Stimulated activated CD4-positive, alpha-beta T cell treated with anti-CD3 and anti-CD28 coated beads, TNF-alpha, amount 100 ng/mL, for 48 hours (primary cell): ENCODE measurements at regions not wholly inside any gene's neighbourhood (a gene's known extent, or its start where the extent isn't known, plus 50 kb on each side); places are given as distances from the start of the nearest gene placed in this dataset.

Experiments
- DNase-seq, 3 donors: peaks; one replicate each; pipeline ENCODE4 v3.0.0-alpha.2; 2020; ENCODE audit warnings: low read depth in 3 of 3

DNA sequence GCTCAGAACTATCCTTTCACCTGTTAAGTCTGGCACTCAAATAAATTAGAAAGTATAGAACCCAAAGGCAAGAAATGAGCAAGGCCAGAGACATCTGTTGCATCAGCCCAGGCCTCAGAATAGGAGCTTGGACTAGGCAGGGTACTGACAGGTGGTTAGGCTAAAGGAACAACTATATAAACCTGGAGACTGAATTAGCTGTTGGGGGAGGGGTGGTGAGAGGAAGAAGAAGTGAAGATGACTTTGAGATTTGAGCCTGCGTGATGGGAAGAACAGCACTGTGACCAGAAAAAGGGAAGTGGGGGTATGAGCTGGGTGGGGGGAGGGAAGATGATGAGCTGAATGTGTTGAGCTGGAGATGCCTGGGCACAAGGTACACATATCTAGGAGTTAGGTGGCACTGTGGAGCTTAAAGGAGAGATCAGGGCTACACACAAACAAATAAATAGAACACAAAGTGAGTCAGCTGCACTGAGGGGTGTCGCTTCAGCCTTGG, 244.7 kb downstream of the PTEN start:
- no peak for DNase-seq

DNA sequence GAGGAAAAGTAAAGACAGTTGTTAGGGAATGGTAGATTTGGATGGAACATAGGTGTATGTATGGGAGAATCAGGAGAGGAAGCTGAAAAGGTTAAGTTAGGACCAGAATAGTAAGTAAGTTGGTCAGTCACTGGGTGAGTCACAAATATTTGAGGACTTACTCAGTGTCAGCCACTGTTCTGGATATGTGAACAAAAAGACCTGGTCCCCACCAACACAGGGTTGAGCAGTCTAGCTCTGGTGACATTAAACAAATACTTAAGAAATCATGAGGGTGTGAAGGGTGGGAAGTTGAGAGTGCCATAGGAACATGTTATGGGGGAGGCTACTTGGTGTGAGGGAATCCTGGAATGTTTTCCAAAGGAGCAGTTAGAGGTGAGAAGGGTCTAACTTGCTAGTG, 246.9 kb downstream of the PTEN start:
- no peak for DNase-seq

- DNase-seq = no peak
These were observed 247.4 kb downstream of the PTEN start for GRCh38 chr10:88110822-88111221.

GRCh38 chr10:88111294-88111693, 247.9 kb downstream of the PTEN start:
- DNase-seq = no peak

- no peak for DNase-seq
These were observed 249.8 kb downstream of the PTEN start for GRCh38 chr10:88113232-88113631.

- DNase-seq = no peak
These were observed 250.3 kb downstream of the PTEN start for GRCh38 chr10:88113657-88114272.

DNA sequence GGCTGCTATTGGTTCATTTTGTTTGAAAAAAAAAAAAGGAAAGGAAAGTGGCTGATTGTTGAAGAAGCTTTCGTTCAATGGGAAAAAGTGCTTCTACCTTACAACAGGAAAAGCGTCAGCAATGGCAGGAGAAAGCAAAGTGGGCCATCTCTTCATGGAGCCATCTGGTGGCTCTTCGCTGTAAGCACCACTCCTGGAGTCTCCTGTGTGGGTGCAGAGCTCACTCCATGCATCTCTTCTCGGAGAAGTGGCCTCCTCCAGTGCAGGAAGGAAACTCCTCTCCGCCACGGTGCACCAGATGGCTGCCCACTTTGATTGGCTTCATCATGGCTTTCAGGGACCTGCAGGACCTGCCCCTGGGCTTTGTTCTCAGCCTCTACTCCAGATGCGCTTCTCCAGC, 250.9 kb downstream of the PTEN start:
- no peak for DNase-seq

GRCh38 chr10:88115407-88115806, 252.0 kb downstream of the PTEN start:
- DNase-seq = no peak

DNA sequence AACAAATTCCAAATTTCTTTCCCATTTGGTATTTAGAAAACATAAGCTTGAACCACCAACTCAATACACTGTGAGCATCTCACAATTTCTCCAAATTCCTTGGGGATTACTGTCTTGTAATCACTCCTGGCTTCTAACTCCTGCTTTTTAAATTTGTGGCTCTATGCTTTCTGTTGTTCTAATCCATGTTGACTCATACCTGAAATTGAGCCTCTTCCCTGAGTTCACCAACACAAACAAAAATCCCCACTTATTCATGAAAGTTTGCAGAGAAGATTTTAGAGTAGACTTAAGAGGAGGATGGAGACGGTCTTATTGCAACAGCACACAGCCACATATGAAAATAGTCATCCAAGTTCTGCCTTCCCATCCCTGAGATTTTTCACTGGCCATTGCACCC, 252.5 kb downstream of the PTEN start:
- no peak for DNase-seq

DNA sequence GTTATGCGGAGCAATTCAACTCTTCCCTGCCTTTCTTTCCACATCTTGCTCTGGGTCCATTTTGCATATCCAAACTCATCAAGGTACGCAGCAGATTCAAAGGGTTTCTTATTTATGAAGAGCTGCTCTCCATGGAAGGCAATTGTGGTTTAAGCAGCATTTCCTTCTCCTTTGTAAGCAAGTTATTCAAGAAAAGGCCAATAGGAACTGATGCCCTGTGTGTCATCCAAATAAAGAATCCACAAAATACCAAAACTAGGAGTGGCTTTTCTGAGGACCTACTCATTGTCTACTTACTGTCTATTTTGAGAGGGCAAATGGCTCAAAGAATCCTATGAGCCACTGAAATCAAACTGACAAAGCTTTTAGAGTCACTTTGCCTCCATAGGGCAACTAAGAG, 253.1 kb downstream of the PTEN start:
- no peak for DNase-seq

- peak; percentile 26 to 54 (median 53) for DNase-seq
These were observed 253.7 kb downstream of the PTEN start for GRCh38 chr10:88116971-88117626.

- no peak for DNase-seq
These were observed 254.6 kb downstream of the PTEN start for GRCh38 chr10:88117869-88118632.

- no peak for DNase-seq
These were observed 255.3 kb downstream of the PTEN start for GRCh38 chr10:88118729-88119128.

GRCh38 chr10:88119160-88119559, 255.7 kb downstream of the PTEN start:
- no peak for DNase-seq

GRCh38 chr10:88120075-88120474, 256.6 kb downstream of the PTEN start:
- no peak for DNase-seq

DNA sequence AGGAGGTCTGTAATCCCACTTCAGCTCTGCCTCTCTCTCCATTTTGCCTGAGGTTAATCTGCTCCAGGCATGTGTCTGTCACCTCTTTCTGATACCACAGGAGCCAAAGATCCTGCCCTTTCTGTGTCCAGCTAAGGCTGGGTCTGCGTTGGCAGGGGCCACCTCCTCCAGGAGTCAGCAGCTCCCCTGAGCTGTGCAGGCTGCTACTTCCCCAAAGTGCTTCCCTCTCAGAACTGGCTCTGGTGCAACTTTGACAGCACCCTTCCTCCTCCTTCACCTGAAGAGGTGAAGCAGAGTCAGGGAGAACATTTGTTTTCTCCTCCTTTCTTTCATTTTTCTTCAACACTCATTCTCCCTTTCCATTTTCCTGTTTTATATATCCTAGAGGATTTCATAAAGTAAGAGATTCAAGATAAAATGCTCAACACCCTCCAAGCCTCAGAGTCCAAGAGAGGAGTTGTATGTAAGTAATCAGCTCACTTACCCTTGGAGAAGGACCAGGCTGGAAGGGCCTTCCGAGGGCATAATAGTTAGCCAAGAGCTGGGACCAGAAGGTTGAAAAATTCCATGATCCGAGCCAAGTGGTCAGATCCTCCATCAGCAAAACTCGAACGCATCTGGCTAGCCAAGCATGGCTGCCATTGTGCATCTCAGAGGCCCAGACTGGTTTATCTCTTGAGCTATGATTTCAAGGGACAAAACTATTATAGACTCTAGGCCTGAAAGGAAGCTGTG, 257.3 kb downstream of the PTEN start:
- no peak for DNase-seq

GRCh38 chr10:88121361-88121760, 257.9 kb downstream of the PTEN start:
- DNase-seq = no peak

DNA sequence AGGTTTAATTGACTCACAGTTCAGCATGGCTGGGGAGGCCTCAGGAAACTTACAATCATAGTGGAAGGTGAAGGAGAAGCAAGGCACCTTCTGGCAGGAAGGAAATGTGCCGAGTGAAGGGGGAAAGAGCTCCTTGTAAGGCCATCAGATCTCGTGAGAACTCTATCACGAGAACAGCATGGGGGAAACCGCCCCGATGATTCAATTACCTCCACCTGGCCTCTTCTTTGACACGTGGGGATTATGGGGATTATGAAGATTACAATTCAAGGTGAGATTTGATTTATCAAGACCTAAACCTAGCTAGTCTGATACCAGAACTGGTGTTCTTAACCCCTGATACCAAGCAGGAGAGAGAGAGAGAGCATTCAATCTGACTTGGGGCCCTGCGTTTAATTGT, 258.7 kb downstream of the PTEN start:
- DNase-seq = no peak

GRCh38 chr10:88122576-88122975, 259.2 kb downstream of the PTEN start:
- no peak for DNase-seq

DNA sequence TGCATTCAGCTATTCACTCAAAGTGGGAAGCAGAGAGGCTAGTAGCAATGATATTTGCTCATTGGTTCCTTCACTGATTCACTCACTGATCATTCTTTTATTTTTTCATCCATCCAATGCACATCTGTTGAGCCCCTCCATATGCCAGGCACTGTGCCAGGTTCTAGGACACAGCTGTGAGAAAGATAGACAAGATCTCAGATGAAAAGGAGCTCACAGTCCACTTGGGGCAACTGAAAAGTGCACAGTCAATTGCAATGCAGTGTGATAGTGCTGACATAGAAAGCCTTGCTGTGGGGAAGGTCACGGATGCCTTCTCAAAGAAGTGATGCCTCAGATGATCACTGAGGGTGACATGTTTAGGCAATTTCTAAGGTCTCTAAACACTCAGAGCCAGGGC, 262.3 kb downstream of the PTEN start:
- no peak for DNase-seq

- no peak for DNase-seq
These were observed 263.3 kb downstream of the PTEN start for GRCh38 chr10:88126699-88127098.

DNA sequence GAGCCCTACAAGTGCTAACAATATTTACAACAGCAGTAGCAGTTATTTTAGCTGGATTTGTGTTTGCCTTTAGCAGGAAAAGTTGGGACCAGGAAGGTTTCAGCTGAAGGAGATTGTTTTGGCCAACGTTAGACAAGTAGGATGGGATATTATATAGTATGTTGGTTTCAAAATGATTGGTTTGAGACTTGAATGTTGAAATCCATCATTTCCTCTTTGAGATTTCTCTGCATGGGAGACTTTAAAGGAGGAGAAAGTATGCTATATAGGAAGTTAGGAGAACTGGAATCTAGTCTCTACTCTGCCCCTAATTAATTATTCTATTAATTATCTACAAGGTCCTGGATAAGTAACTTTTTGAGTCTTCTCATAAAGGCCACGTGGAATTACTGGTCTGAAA, 263.8 kb downstream of the PTEN start:
- no peak for DNase-seq
